HCEC 1CT (cell line): ENCODE measurements at regions not wholly inside any gene's neighbourhood (a gene's known extent, or its start where the extent isn't known, plus 50 kb on each side); places are given as distances from the start of the nearest gene placed in this dataset.
A peak's percentile ranks its signal among the peaks of the same experiment; 100 is the strongest.
"Not testable (repeated sequence)": the region's sequence is repeated elsewhere in the genome, so short reads cannot be mapped to it uniquely, and the experiment has no call there.

Experiments
- DNase-seq: peaks from one replicate; pipeline ENCODE4 v3.0.0-alpha.2; 2017

DNA sequence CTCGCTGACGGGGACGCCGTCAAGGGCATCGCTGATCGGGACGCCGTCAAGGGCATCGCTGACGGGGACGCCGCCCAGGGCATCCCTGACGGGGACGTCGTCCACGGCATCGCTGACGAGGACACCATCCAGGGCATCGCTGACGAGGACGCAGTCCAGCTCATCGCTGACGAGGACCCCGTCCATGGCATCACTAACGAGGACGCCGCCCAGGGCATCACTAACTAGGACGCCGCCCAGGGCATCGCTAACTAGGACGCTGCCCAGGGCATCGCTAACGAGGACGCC, 945.2 kb downstream of the TUBA3C start:
- no peak for DNase-seq

GRCh38 chr13:18235756-18236527, 945.7 kb downstream of the TUBA3C start:
- DNase-seq = no peak

- no peak for DNase-seq
Observed at GRCh38 chr13:18235172-18235571, 946.5 kb downstream of the TUBA3C start.

DNA sequence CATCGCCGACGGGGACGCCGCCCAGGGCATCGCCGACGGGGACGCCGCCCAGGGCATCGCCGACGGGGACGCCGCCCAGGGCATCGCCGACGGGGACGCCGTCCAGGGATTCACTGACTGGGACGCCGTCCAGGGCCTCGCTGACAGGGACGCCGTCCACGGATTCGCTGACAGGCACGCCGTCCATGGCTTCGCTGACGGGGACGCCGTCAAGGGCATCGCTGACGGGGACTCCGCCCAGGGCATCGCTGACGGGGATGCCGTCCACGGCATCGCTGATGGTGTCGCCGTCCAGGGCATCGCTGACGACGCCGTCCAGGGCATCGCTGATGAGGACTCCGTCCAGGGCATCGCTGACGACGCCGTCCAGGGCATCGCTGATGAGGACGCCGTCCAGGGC, 947.2 kb downstream of the TUBA3C start:
- not testable (repeated sequence) for DNase-seq

GRCh38 chr13:18233783-18234299, 947.8 kb downstream of the TUBA3C start:
- DNase-seq = no peak

DNA sequence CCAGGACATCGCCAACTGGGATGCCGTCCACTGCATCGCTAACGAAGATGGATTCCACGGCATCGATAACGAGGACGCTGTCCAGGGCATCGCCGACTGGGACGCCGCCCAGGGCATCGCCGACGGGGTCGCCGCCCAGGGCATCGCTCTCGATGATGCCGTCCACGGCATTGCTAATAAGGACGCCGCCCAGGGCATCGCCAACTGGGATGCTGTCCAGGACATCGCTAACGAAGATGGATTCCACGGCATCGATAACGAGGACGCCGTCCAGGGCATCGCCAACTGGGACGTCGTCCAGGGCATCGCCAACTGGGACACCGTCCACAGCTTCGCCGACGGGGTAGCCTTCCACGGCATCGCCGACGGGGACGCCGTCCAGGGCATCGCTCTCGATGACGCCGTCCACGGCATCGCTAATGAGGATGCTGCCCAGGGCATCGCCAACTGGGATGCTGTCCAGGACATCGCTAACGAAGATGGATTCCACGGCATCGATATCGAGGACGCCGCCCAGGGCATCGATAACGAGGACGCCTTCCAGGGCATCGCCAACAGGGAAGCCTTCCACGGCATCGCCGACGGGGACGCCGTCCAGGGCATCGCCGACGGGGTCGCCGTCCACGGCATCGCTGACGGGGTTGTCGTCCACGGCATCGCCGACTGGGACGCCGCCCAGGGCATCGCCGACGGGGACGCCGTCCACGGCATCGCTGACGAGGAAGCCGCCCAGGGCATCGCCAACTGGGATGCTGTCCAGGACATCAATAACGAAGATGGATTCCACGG, 948.4 kb downstream of the TUBA3C start:
- no peak for DNase-seq

- no peak for DNase-seq
Observed at GRCh38 chr13:18232298-18232993, 949.2 kb downstream of the TUBA3C start.

- not testable (repeated sequence) for DNase-seq
Observed at GRCh38 chr13:18224411-18224810, 957.2 kb downstream of the TUBA3C start.

GRCh38 chr13:18214689-18215088, 966.9 kb downstream of the TUBA3C start:
- DNase-seq = not testable (repeated sequence)

DNA sequence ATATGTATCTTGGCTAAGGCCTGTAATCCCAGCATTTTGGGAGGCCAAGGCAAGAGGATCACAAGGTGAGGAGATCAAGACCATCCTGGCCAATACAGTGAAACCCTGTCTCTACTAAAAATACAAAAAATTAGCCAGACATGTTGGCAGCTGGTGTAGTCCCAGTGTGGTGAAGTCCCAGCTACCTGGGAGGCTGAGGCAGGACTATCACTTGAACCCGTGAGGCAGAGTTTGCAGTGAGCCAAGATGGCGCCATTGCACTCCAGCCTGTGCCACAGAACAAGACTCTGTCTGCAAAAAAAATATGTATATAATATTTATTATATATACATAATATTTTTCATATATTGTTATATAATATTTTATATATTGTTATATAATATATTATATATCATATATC, 968.1 kb downstream of the TUBA3C start:
- not testable (repeated sequence) for DNase-seq

GRCh38 chr13:18212873-18213272, 968.8 kb downstream of the TUBA3C start:
- DNase-seq = peak; percentile 13

DNA sequence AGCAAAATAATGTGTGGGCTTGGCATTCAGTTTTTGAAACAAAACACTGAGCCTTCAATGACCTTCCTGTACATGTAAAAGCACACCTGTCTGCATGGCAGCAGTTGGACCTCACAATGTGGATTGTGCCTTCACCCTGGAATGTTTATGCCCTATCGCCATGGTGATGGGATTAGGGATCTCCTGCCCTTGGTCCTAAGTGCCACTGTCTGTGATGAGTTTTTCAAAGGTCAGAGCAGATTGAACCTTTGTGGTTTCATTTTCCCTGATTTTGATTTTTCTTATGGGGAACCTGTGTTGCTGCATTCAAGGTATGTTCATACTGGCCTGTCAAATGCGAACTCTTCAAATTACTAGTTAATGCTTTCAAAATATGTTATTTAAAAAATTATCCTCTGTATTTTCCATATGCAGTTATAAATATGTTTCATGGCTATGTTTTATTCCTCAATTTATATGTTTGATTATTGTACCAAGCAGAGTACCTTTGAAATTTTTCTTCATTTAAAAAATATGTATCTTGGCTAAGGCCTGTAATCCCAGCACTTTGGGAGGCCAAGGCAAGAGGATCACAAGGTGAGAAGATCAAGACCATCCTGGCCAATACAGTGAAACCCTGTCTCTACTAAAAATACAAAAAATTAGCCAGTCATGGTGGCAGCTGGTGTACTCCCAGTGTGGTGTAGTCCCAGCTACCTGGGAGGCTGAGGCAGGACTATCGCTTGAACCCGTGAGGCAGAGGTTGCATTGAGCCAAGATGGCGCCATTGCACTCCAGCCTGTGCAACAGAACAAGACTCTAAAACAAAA, 969.7 kb downstream of the TUBA3C start:
- DNase-seq = peak; percentile 61

GRCh38 chr13:18204614-18205178, 976.9 kb downstream of the TUBA3C start:
- not testable (repeated sequence) for DNase-seq

DNA sequence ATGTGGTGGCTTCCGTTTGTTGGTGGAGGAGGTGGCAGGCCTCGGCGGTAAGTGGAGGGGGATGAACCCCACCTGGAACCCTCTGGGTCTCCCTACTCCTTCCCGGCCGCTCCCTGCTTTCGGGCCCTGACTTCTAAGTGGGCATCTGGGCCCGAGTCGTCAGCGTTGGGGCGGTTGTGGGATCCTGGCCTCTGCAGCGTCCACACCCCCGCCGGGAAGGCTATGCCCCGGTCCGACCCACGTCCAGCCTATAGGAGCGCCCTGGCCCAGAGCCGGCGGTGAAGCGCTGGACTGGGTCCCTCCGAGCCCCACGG, 986.3 kb downstream of the TUBA3C start:
- not testable (repeated sequence) for DNase-seq

DNA sequence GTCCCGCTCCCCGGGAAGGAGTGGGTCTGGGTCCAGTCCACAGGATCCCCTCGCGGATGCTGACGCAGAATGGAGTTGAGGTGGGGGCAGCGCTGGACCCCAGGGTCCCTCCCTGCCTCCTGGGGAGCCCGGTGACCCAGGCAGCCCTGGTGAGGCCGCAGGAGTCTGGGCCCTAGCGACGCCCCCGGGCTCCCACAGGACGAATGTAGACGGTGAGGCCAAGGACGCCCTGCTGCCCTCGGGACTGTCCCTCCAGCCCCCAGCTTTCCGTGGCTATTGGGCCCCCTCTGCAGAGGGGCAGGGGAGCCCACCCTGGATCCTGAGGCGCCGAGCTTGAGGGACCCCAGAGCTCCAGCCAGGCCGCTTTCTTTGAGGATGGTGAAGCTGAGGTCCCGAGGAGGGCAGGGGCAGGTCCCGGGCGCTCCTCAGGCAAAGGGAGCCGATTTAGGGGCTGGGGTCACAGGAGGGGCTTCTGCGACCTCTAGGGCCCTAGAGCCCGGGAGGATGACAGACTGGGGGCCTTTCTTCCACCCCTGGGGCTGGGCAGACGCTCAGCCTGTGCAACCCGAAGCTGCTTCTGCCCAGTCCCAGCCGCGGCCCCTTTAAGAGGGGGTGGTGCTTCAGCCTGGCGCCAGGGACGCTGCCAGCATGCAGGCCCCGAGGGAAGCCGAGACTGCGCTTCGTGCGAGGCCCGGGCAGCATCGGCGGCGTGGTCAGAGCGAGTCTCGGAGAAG, 986.8 kb downstream of the TUBA3C start:
- DNase-seq = not testable (repeated sequence)

DNA sequence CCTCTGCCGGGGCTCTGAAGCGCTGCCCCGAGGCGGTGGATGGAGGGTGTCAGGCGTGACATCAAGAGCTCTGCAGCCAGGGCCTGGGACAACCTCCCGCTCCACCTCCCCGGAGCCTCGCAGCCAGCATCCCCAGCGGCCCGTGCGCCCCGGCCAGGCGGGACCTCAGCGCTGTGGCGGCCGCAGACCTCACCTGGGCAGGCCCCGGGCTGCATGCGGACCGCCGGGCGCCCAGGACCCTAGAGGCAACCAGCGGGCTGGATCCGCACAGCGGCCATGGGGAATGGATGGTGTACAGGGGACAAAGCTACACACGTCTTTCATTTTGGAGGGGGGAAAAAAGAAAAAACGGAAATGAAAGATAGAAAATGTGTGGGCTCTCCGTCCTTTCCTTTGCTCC, 987.5 kb downstream of the TUBA3C start:
- DNase-seq = not testable (repeated sequence)
